ENCODE measurements at regions not wholly inside any gene's neighbourhood (a gene's known extent, or its start where the extent isn't known, plus 50 kb on each side); places are given as distances from the start of the nearest gene placed in this dataset.

DNA sequence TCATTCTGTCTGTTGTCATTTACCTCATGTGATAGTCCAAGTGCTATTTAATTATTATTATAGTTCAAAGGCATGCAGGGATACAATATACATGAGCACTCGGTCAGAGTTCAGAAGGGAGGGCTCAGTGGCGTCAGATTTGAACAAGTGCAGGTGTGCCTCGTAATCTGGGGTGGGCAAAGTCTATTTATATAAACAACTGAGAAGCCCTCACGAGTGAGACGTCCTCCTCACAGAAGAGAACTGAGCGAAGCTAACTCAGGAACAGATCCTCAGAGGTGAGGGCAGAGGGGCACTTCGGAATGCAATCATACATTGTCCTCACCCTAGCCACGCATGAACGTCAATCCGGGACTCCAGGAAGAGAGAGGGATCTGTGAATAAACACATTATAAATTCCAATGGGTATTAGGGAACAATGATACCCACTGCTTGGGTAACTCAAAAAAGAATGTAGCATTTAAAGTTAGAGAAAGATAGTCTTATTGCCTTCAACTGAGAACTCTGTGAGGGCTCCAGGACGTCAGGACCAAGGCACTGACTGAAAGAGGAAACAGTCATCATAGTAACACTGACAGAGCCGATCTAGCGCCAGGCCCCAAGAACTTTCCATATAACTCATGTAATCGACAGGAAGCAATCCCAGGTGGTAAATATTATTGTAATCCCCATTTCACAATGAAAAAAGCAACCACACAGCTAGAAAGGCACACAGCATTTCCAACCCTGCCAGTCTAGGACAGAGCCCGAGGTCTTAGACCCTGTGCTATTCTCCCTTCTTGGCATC is 127.1 kb upstream of the B3GALT2 start:
- FAIRE-seq (no peak), DNase-seq (ENCODE audit: low read depth) (no peak)
- Histone ChIP-seq H3K36me3 (ENCODE audit: control insufficient read depth, insufficient read depth, low read length) (no peaks in the 10 kb centered on the region), H3K27me3 (ENCODE audit: control insufficient read depth, insufficient read depth, low read length) (no peaks in the 10 kb centered on the region), H3K4me3 (ENCODE audit: low read depth, low read length) (no peak overlapping the region)
- TF ChIP-seq, protein P1, sequence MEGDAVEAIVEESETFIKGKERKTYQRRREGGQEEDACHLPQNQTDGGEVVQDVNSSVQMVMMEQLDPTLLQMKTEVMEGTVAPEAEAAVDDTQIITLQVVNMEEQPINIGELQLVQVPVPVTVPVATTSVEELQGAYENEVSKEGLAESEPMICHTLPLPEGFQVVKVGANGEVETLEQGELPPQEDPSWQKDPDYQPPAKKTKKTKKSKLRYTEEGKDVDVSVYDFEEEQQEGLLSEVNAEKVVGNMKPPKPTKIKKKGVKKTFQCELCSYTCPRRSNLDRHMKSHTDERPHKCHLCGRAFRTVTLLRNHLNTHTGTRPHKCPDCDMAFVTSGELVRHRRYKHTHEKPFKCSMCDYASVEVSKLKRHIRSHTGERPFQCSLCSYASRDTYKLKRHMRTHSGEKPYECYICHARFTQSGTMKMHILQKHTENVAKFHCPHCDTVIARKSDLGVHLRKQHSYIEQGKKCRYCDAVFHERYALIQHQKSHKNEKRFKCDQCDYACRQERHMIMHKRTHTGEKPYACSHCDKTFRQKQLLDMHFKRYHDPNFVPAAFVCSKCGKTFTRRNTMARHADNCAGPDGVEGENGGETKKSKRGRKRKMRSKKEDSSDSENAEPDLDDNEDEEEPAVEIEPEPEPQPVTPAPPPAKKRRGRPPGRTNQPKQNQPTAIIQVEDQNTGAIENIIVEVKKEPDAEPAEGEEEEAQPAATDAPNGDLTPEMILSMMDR (IDR thresholded peaks at IDR 0.05; ENCODE audit: insufficient read depth, low read length, severe bottlenecking) = no peak

DNA sequence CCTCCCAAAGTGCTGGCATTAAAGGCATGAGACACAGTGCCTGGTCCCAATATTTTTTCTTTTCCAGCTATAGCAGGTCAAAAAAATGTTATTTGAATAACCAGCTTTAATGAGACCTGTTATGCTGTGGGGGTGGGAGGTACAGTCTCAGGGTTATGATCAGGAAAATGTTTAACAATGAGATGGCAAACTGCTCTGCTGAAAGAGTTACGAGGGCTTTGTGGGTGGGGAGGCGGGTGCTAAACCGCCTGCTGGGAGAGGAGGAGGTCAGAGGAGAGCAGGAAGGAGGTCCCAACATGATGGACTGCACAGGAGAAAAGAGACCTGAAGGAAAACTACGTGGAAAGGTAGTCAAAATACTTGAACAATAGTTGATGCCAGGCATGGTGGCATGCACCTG is 126.0 kb upstream of the B3GALT2 start:
- no peak for FAIRE-seq
- no peaks in the 10 kb centered on the region for H3K27me3 ChIP-seq (ENCODE audit: control insufficient read depth, insufficient read depth, low read length)

DNA sequence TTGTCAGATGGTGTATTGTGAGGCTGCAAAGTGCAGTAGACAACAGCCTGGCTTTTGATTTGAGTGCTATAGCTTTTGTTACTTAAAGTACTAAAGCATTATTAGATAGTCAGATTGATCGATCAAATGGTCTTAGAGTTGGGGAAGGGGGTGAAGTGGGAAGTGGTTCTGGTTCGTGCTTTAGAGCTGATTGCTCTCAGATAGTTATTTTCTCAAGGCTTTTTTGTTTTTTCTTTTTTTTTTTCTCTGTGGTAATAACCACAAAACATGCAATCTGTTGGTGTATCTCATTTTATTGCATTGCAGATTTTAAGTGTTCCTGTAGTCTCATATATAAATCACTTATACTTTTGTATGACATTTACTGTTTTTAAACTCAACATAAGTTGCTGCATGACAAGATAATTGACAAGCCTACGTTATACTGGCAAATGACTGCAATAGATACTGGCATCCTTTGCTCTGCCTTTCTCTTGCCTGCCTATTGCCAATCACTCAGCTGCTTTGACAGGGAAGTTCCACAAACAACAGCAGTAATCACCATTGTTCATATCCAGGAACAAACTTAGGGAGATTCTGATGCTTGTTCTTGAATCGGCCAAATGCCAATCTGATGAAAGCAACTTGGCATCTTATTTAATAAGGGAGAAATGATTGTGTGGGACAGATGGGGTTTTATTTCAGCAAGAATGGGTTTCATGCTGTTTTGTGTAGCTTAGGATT is 125.0 kb upstream of the B3GALT2 start:
- TF ChIP-seq, protein P1 (IDR thresholded peaks at IDR 0.05; ENCODE audit: insufficient read depth, low read length, severe bottlenecking) = no peak
- DNase-seq (ENCODE audit: low read depth) (peak; percentile 13), FAIRE-seq (no peak)
- no peaks in the 10 kb centered on the region for H3K36me3 ChIP-seq (ENCODE audit: control insufficient read depth, insufficient read depth, low read length)
- H3K4me3 ChIP-seq (ENCODE audit: low read depth, low read length) = no peak overlapping the region
- H3K27me3 ChIP-seq (ENCODE audit: control insufficient read depth, insufficient read depth, low read length) = no peaks in the 10 kb centered on the region

More for the DNA sequence above, 126.0 kb upstream of the B3GALT2 start:
- no peak for DNase-seq (ENCODE audit: low read depth)
- Histone ChIP-seq H3K4me3 (ENCODE audit: low read depth, low read length) (no peak overlapping the region), H3K36me3 (ENCODE audit: control insufficient read depth, insufficient read depth, low read length) (no peaks in the 10 kb centered on the region)
- TF ChIP-seq, protein P1 (IDR thresholded peaks at IDR 0.05; ENCODE audit: insufficient read depth, low read length, severe bottlenecking) = no peak

DNA sequence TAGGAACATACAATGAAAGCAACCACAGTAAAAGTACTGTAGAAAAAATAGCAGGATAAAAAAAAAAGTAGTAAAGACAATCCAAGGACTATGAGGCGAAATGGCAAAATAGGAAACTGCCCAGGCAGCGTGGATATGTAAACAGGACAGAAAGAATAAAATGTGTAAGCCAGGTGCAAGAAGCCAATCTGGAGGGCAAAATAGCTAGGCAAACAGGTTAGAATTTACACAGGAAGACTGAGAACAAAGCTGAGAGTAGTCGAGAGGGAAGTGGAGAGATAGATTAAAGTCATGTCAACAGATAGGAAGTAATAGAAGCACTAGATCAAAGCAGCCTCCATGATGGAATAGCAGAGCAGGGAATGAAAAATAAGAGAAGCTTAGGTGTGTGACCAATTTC is 124.2 kb upstream of the B3GALT2 start:
- TF ChIP-seq, protein P1 (IDR thresholded peaks at IDR 0.05; ENCODE audit: insufficient read depth, low read length, severe bottlenecking) = no peak
- DNase-seq (ENCODE audit: low read depth) (no peak), FAIRE-seq (no peak)
- no peaks in the 10 kb centered on the region for H3K36me3 ChIP-seq (ENCODE audit: control insufficient read depth, insufficient read depth, low read length)
- H3K27me3 ChIP-seq (ENCODE audit: control insufficient read depth, insufficient read depth, low read length) = no peaks in the 10 kb centered on the region
- no peak overlapping the region for H3K4me3 ChIP-seq (ENCODE audit: low read depth, low read length)

DNA sequence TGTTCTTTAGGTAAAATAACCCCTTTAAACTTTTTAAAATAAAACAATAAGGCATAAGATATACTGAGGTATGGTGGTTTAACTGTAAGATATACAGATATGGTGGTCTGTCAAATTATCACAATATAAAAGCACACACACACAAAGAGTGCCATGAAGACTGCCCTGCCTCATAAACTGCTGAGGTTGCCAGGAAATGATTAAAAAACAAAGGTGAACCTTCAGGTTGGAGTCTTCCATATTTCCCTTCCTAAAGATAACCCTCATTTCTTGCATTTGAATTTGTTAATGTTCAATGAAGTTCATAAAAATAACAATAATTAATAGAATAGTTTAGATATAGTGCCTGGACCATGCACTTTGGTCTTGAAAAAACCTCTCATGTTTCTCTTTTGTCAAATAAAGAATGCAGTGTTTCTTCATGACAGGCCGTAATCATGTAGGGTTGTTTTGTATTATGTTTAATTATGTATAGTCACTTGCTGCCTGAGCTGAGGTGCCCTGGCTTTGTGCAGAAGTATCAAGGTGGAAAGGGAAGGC is 123.6 kb upstream of the B3GALT2 start:
- no peak for FAIRE-seq
- Histone ChIP-seq H3K36me3 (ENCODE audit: control insufficient read depth, insufficient read depth, low read length) (no peaks in the 10 kb centered on the region), H3K27me3 (ENCODE audit: control insufficient read depth, insufficient read depth, low read length) (no peaks in the 10 kb centered on the region), H3K4me3 (ENCODE audit: low read depth, low read length) (no peak overlapping the region)
- DNase-seq (ENCODE audit: low read depth) = no peak
- TF ChIP-seq, protein P1 (IDR thresholded peaks at IDR 0.05; ENCODE audit: insufficient read depth, low read length, severe bottlenecking) = no peak

Measured in bronchial epithelial cell (primary cell).